GM19238 (cell line): ENCODE measurements at regions not wholly inside any gene's neighbourhood (a gene's known extent, or its start where the extent isn't known, plus 50 kb on each side); places are given as distances from the start of the nearest gene placed in this dataset.

Source experiments
- DNase-seq: peaks from one replicate; pipeline ENCODE4 v3.0.0; 2011; ENCODE audit warnings: low spot score; ENCODE audit not compliant: insufficient read length

- no peak for DNase-seq
Observed at GRCh38 chr4:11564021-11564420, 135.3 kb upstream of the HS3ST1 start.

GRCh38 chr4:11549525-11549924 is 120.8 kb upstream of the HS3ST1 start:
- no peak for DNase-seq

GRCh38 chr4:11548597-11549082 is 119.9 kb upstream of the HS3ST1 start:
- DNase-seq = peak; percentile 10

- DNase-seq = no peak
Observed at GRCh38 chr4:11546391-11547175, 117.9 kb upstream of the HS3ST1 start.

- DNase-seq = no peak
Observed at GRCh38 chr4:11545651-11546050, 117.0 kb upstream of the HS3ST1 start.

GRCh38 chr4:11544211-11544610 is 115.5 kb upstream of the HS3ST1 start:
- DNase-seq = no peak

GRCh38 chr4:11543706-11544105 is 115.0 kb upstream of the HS3ST1 start:
- DNase-seq = no peak

- DNase-seq = no peak
Observed at GRCh38 chr4:11542952-11543351, 114.3 kb upstream of the HS3ST1 start.

GRCh38 chr4:11537846-11538245 is 109.2 kb upstream of the HS3ST1 start:
- DNase-seq = no peak

- DNase-seq = no peak
Observed at GRCh38 chr4:11535333-11535732, 106.6 kb upstream of the HS3ST1 start.

- no peak for DNase-seq
Observed at GRCh38 chr4:11534623-11535302, 106.1 kb upstream of the HS3ST1 start.

- DNase-seq = no peak
Observed at GRCh38 chr4:11532138-11532537, 103.4 kb upstream of the HS3ST1 start.

GRCh38 chr4:11529625-11530201 is 101.0 kb upstream of the HS3ST1 start:
- DNase-seq = no peak

GRCh38 chr4:11525085-11525484 is 96.4 kb upstream of the HS3ST1 start:
- no peak for DNase-seq

- no peak for DNase-seq
Observed at GRCh38 chr4:11518754-11519153, 90.1 kb upstream of the HS3ST1 start.

GRCh38 chr4:11514779-11515419 is 86.2 kb upstream of the HS3ST1 start:
- DNase-seq = no peak

- DNase-seq = no peak
Observed at GRCh38 chr4:11514003-11514402, 85.3 kb upstream of the HS3ST1 start.

GRCh38 chr4:11512871-11513270 is 84.2 kb upstream of the HS3ST1 start:
- no peak for DNase-seq

- DNase-seq = no peak
Observed at GRCh38 chr4:11511321-11511720, 82.6 kb upstream of the HS3ST1 start.

- DNase-seq = no peak
Observed at GRCh38 chr4:11507920-11508319, 79.2 kb upstream of the HS3ST1 start.

GRCh38 chr4:11506194-11506593 is 77.5 kb upstream of the HS3ST1 start:
- no peak for DNase-seq
